GM18520 (cell line): ENCODE measurements at regions not wholly inside any gene's neighbourhood (a gene's known extent, or its start where the extent isn't known, plus 50 kb on each side); places are given as distances from the start of the nearest gene placed in this dataset.

ENCODE experiments used
- ATAC-seq: cut with Tn5 transposase; IDR thresholded peaks from one replicate; pipeline ENCODE4 v1.9.1; 2021; ENCODE audit not compliant: unreplicated experiment

- ATAC-seq = no peak
These were observed 205.0 kb downstream of the BUD13 start for GRCh38 chr11:116567721-116568242.

GRCh38 chr11:116563712-116564047, 209.1 kb downstream of the BUD13 start:
- no peak for ATAC-seq

GRCh38 chr11:116563028-116563711, 209.6 kb downstream of the BUD13 start:
- ATAC-seq = no peak

GRCh38 chr11:116560589-116560988, 212.2 kb downstream of the BUD13 start:
- ATAC-seq = no peak

GRCh38 chr11:116558504-116559211, 214.1 kb downstream of the BUD13 start:
- ATAC-seq = no peak

GRCh38 chr11:116557282-116557681, 215.5 kb downstream of the BUD13 start:
- no peak for ATAC-seq

GRCh38 chr11:116556483-116556882, 216.3 kb downstream of the BUD13 start:
- ATAC-seq = no peak

GRCh38 chr11:116553482-116553881, 219.3 kb downstream of the BUD13 start:
- ATAC-seq = no peak

GRCh38 chr11:116551576-116551975, 221.2 kb downstream of the BUD13 start:
- ATAC-seq = no peak

- no peak for ATAC-seq
These were observed 224.5 kb downstream of the BUD13 start for GRCh38 chr11:116548256-116548655.

GRCh38 chr11:116547571-116547970, 225.2 kb downstream of the BUD13 start:
- ATAC-seq = no peak

GRCh38 chr11:116545912-116546311, 226.9 kb downstream of the BUD13 start:
- no peak for ATAC-seq

GRCh38 chr11:116544721-116545120, 228.1 kb downstream of the BUD13 start:
- no peak for ATAC-seq

GRCh38 chr11:116543911-116544475, 228.8 kb downstream of the BUD13 start:
- no peak for ATAC-seq

- ATAC-seq = no peak
These were observed 229.7 kb downstream of the BUD13 start for GRCh38 chr11:116543099-116543498.

GRCh38 chr11:116542406-116542805, 230.4 kb downstream of the BUD13 start:
- no peak for ATAC-seq

GRCh38 chr11:116541460-116541859, 231.3 kb downstream of the BUD13 start:
- ATAC-seq = no peak

- no peak for ATAC-seq
These were observed 232.0 kb downstream of the BUD13 start for GRCh38 chr11:116540645-116541304.

- no peak for ATAC-seq
These were observed 232.9 kb downstream of the BUD13 start for GRCh38 chr11:116539836-116540418.

GRCh38 chr11:116539211-116539610, 233.6 kb downstream of the BUD13 start:
- ATAC-seq = no peak

GRCh38 chr11:116538677-116539076, 234.1 kb downstream of the BUD13 start:
- ATAC-seq = no peak
